T-helper 1 cell treated with Interleukin-12 subunit alpha and Interleukin-12 subunit beta and Interleukin-4 antibody, amounts not matched to agents 30 ng/mL and 1 ng/mL, for 36 hours (primary cell): ENCODE measurements at regions not wholly inside any gene's neighbourhood (a gene's known extent, or its start where the extent isn't known, plus 50 kb on each side); places are given as distances from the start of the nearest gene placed in this dataset.
"Not testable (repeated sequence)": the region's sequence is repeated elsewhere in the genome, so short reads cannot be mapped to it uniquely, and the experiment has no call there.

Experiments
- intact Hi-C: fragments of 100-400 bp; cut with micrococcal nuclease; formaldehyde crosslinking; loops from one replicate; pipeline ENCODE4 v1.15.1; 2024

- intact Hi-C loops, result no loop called here
These were observed 1084.4 kb upstream of the SLIT2 start for GRCh38 chr4:19167311-19167710.

DNA sequence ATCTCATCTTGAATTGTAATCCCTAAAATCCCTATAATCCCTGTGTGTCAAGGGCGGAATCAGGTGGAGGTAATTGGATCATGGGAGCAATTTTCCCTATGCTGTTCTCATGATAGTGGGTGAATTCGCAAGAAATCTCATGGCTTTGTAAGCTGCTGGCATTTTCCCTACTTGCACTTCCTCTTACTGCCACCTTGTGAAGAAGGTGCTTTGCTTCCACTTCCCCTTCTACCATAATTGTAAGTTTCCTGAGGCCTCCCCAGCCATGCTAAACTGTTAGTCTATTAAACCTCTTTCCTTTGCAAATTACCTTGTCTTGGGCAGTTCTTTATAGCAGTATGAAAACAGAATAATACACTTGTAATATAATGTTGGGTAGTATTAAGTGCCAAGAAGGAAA, 1087.4 kb upstream of the SLIT2 start:
- intact Hi-C loops, result no loop called here

DNA sequence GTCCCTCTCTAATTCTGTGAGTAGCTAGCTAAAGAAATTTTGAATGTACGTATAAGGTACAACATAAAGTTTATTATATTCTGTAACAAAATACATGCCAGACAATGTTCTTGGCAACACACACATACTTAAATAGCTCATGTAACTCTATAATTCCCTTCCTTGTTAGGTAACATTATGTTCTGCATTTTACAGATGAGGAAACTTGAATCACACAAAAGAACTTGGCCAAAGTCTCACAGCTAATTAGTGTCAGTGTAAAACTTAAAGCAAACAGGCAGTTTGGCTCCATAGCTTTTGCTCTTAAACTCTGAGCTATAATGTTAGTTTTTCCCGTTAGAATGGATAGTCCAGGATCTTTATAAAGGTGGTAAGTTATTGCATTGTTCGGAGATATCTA, 1091.8 kb upstream of the SLIT2 start:
- intact Hi-C loops, result no loop called here

GRCh38 chr4:19158107-19158809, 1093.4 kb upstream of the SLIT2 start:
- intact Hi-C loops, result no loop called here

DNA sequence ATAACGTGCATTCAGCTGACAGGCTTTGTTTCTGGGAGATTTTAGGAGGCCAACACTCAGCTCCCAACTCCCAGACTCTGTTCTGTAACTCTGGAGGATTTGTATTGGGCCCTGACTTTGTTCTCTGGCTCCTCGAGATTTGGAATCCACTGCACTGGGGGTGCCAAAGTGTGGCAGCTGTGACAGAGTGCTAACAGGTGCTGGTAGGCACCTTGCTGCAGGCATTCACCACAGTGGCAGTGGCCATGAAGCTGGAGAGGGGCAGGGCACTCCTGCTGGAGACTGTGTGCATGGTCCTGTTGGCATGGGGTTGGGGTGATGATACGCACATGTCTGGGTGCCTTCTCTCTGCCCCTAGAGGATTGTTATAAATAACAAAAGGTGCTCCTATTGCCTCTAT, 1094.9 kb upstream of the SLIT2 start:
- intact Hi-C loops, result no loop called here

DNA sequence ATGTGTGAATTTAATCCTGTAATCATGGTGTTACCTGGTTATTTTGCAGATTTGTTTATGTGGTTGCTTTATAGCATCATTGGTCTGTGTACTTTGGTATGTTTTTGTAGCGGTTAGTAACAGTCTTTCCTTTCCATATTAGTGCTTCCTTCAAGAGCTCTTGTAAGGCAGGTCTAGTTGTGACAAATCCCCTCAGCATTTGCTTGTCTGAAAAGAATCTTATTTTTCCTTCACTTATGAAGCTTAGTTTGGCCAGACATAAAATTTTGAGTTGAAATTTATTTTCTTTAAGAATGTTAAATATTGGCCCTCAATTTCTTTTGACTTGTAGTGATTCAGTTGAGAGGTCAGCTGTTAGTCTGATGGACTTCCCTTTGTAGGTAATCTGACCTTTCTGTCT, 1096.1 kb upstream of the SLIT2 start:
- intact Hi-C loops, result no loop called here

GRCh38 chr4:19154267-19154666, 1097.4 kb upstream of the SLIT2 start:
- intact Hi-C loops, result not testable (repeated sequence)

DNA sequence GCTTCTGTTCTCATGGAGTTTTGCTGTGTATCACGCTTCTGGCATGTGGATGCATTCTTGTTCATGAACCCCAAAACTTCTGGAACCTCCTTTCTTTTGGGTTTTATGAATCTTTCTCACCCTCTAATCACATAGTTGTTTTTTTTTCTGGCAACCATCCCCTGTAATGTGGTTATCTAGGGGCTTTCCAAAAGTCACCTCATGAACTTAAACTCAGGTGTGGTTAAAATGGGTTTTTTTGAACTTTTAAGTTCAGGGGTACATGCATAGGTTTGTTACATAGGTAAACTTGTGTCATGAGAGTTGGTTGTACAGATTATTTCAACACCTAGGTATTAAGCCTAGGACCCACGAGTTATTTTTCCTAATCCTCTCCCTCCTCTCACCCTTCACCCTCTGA, 1099.4 kb upstream of the SLIT2 start:
- intact Hi-C loops, result no loop called here

DNA sequence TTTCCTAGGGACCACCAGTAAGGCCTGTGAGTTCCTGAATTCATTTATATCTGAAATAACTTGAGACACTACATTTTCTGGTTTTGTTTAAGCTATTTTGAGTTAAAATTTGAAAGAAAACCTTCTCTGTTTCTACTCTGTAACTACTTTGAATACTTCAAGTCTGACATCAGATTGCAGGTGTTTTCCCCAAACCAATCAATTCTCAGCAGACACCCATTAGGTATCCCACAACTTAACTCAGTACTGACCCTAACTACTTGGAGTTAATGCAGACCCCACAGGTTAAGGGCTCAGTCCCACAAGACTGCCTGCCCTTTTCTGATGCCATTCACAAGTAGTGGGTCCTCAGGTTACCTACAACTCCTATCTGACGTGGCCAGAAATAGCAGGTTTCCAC, 1100.0 kb upstream of the SLIT2 start:
- intact Hi-C loops, result no loop called here

DNA sequence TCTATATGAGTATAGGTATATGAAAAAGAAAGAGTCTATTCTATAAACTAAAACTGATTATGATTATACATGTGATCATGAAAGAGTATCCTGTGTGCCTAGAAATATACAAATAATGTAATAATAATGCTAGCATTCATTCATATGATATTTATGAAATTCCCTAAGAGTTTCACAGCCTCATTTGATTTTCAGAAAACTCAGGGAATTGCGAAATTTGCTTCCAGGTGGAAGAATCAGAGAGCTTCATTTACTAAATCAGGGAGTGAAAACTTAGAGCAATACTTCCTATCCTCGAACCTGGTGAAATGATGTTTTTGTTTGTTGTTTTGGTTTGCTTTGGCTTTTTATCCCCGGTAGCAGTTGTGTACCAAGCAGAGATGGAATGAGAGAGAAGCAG, 1105.7 kb upstream of the SLIT2 start:
- intact Hi-C loops, result no loop called here

DNA sequence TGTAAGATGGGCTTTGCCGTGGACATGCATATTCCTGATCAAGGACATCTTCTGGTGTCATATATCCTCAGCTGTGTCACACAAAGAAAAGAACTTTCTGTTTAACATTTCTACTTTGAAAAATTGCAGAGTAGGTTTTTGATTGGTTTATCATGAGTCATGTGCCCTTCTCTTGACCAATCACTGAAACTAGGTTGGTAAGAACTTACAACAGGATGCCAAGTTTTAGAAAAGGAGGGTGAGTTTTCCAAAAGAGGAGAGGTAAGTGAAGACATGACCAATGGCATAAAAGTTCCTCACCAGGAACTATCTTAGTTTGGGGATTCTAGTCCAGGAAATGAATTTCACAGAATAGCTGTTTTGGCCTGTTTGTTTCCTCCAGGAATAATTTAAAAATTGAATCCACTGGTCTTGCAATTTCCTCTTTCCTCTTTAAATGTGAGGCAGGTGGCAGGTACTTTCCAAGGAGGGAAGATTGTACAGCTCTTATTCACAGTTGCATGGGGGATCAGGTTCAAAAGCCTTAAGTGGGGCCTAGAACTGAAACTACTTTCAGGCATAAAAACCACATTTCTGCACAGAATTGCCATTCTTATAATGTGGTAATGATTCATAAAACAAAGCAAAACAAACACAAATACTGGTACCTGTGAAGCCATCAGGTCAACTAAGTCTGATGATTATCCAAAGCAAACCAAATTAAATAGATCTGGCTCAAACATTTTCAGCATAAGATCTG, 1114.5 kb upstream of the LCORL start:
- intact Hi-C loops, result no loop called here

GRCh38 chr4:19134685-19135084, 1113.1 kb upstream of the LCORL start:
- intact Hi-C loops, result no loop called here

- intact Hi-C loops, result no loop called here
These were observed 1111.8 kb upstream of the LCORL start for GRCh38 chr4:19133315-19133714.

GRCh38 chr4:19130866-19131265, 1109.3 kb upstream of the LCORL start:
- intact Hi-C loops, result no loop called here

- intact Hi-C loops, result no loop called here
These were observed 1106.6 kb upstream of the LCORL start for GRCh38 chr4:19128176-19128575.

DNA sequence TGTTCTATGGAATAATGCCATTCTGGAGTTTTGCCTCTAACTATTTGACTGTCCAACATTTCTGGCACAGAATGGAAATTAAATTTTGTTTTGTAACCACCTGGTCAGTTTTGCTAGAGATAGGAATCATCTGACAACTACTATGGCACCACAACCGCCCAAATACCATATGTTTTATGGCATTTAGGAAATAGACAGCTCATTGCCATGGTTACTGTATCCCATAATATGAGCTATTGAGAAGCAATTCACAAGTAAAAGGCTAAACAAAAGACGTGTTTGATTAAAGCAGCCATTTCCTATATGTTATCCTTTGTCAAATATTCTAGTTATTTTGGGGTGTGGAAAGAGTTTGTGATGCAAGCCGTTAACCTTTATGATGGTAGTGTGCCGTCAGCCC, 1105.3 kb upstream of the LCORL start:
- intact Hi-C loops, result no loop called here

DNA sequence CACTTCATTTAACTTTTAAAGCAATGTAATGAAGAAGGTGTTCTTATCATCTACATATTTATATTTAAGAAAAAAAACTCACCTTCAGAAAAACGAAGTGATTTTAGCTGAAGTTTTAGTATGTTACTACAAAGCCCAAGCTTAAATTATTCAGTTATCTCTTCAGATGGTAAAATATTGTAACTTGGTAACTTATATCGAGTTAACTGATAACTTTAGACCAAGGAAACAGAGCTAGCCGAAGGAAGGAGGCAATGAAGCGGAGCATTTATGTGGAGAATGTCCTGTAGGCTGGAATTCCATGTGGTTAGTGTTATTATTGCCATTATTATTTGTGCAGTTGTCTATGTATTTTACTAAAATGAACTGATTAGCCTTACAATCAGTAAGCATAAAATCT, 1102.1 kb upstream of the LCORL start:
- intact Hi-C loops, result no loop called here

DNA sequence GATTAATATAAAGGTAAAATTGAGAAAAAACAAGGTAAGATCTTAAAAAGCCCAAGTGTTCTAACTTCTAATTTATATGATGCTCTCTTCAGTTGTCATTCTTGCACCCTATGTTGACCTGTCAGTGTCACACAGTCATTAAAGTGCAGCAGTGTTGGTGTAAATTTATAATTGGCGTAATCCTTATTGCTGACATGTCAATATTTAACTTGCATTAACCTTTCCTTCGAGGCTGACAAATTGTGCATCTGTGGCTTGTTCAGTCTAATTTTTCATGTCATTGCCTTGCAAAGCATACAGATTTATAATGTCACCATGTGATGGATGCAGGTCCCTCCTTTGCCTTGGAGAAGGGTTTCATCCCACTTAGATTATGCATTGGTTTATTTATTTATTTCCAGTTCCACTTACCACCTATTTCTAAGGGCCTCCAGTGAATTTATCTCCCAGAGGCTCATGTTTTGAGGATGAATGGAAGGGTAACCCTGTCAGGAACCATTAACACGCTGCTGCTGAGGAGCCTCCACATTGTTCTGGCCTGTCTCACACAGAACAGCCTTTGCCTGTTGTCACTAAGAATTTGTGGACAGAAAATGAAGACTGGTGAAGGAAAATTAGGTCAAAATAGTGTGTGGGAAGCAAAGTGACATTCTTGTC, 1098.5 kb upstream of the LCORL start:
- intact Hi-C loops, result no loop called here

GRCh38 chr4:19117022-19117421, 1095.5 kb upstream of the LCORL start:
- intact Hi-C loops, result no loop called here

GRCh38 chr4:19104176-19104575, 1082.6 kb upstream of the LCORL start:
- intact Hi-C loops, result no loop called here

- intact Hi-C loops, result no loop called here
These were observed 1074.0 kb upstream of the LCORL start for GRCh38 chr4:19095491-19096046.

- intact Hi-C loops, result no loop called here
These were observed 1072.4 kb upstream of the LCORL start for GRCh38 chr4:19093951-19094350.
